HG03342 (cell line): ENCODE measurements at regions not wholly inside any gene's neighbourhood (a gene's known extent, or its start where the extent isn't known, plus 50 kb on each side); places are given as distances from the start of the nearest gene placed in this dataset.
"Not testable (repeated sequence)": the region's sequence is repeated elsewhere in the genome, so short reads cannot be mapped to it uniquely, and the experiment has no call there.

Experiments used
- ATAC-seq: cut with Tn5 transposase; IDR thresholded peaks from one replicate; pipeline ENCODE4 v1.9.1; 2021; ENCODE audit warnings: mild to moderate bottlenecking, moderate library complexity; ENCODE audit not compliant: unreplicated experiment

- ATAC-seq: no peak
These were observed 286.4 kb downstream of the PRDM5 start for GRCh38 chr4:120636120-120636630.

- ATAC-seq: no peak
These were observed 288.7 kb downstream of the PRDM5 start for GRCh38 chr4:120633810-120634209.

GRCh38 chr4:120630427-120630826 lies 292.1 kb downstream of the PRDM5 start:
- no peak for ATAC-seq

- no peak for ATAC-seq
These were observed 292.9 kb downstream of the PRDM5 start for GRCh38 chr4:120629546-120630108.

GRCh38 chr4:120622601-120623000 lies 299.9 kb downstream of the PRDM5 start:
- ATAC-seq: no peak

- no peak for ATAC-seq
These were observed 305.4 kb downstream of the PRDM5 start for GRCh38 chr4:120617171-120617570.

GRCh38 chr4:120616041-120616440 lies 306.5 kb downstream of the PRDM5 start:
- ATAC-seq: no peak

GRCh38 chr4:120613778-120614177 lies 308.7 kb downstream of the PRDM5 start:
- no peak for ATAC-seq

GRCh38 chr4:120611092-120611491 lies 311.4 kb downstream of the PRDM5 start:
- ATAC-seq: no peak

GRCh38 chr4:120591038-120591437 lies 331.5 kb downstream of the PRDM5 start:
- ATAC-seq: no peak

- no peak for ATAC-seq
These were observed 332.7 kb downstream of the PRDM5 start for GRCh38 chr4:120589787-120590186.

GRCh38 chr4:120568731-120569130 lies 353.8 kb downstream of the PRDM5 start:
- ATAC-seq: no peak

- ATAC-seq: no peak
These were observed 360.9 kb downstream of the PRDM5 start for GRCh38 chr4:120561648-120562047.

GRCh38 chr4:120557372-120557771 lies 365.2 kb downstream of the PRDM5 start:
- ATAC-seq: no peak

GRCh38 chr4:120555058-120555457 lies 367.5 kb downstream of the PRDM5 start:
- ATAC-seq: no peak

- ATAC-seq: no peak
These were observed 368.4 kb downstream of the PRDM5 start for GRCh38 chr4:120554086-120554485.

- not testable (repeated sequence) for ATAC-seq
These were observed 371.8 kb downstream of the PRDM5 start for GRCh38 chr4:120550624-120551220.

GRCh38 chr4:120549011-120549570 lies 373.4 kb downstream of the PRDM5 start:
- ATAC-seq: no peak

GRCh38 chr4:120545391-120545790 lies 377.1 kb downstream of the PRDM5 start:
- no peak for ATAC-seq

- ATAC-seq: no peak
These were observed 377.7 kb downstream of the PRDM5 start for GRCh38 chr4:120544838-120545237.

GRCh38 chr4:120540625-120541024 lies 381.9 kb downstream of the PRDM5 start:
- ATAC-seq: no peak

- ATAC-seq: no peak
These were observed 385.6 kb downstream of the PRDM5 start for GRCh38 chr4:120536884-120537283.
